ENCODE measurements at regions not wholly inside any gene's neighbourhood (a gene's known extent, or its start where the extent isn't known, plus 50 kb on each side); places are given as distances from the start of the nearest gene placed in this dataset.

DNA sequence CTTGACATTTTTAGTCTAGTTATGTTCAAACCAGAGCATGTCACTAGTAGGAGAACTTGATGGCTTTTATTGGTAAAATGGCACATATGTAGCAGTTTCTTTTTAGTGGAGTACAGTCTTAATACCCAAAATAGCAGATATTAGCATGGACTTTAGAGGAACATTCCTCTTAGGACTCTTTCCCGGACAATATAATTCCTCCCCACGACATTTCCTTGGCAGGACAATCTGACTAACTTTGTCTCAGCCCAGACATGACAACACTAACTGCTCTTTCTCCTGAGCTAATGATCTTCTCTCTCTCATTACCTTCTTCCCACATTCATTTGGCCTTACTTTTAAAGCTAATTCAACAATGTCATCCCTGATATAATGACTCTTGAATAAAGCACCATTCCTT lies 62.5 kb downstream of the ADAMTS1 start:
- TF ChIP-seq, protein P1, sequence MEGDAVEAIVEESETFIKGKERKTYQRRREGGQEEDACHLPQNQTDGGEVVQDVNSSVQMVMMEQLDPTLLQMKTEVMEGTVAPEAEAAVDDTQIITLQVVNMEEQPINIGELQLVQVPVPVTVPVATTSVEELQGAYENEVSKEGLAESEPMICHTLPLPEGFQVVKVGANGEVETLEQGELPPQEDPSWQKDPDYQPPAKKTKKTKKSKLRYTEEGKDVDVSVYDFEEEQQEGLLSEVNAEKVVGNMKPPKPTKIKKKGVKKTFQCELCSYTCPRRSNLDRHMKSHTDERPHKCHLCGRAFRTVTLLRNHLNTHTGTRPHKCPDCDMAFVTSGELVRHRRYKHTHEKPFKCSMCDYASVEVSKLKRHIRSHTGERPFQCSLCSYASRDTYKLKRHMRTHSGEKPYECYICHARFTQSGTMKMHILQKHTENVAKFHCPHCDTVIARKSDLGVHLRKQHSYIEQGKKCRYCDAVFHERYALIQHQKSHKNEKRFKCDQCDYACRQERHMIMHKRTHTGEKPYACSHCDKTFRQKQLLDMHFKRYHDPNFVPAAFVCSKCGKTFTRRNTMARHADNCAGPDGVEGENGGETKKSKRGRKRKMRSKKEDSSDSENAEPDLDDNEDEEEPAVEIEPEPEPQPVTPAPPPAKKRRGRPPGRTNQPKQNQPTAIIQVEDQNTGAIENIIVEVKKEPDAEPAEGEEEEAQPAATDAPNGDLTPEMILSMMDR (IDR thresholded peaks at IDR 0.05): no peak
- TF ChIP-seq POLR2A (IDR thresholded peaks at IDR 0.05): no peak

All from right lobe of liver (tissue), 4 donors.